Choroid plexus epithelial cell (primary cell): ENCODE measurements at regions not wholly inside any gene's neighbourhood (a gene's known extent, or its start where the extent isn't known, plus 50 kb on each side); places are given as distances from the start of the nearest gene placed in this dataset.

ENCODE experiments used
- DNase-seq: peaks from one replicate; pipeline ENCODE4 v3.0.0-alpha.2; 2010; ENCODE audit warnings: low read depth
- H3K4me3 ChIP-seq: 2 replicates; pipeline ENCODE4 v1.5.1; 2011; ENCODE audit warnings: low read depth, mild to moderate bottlenecking, control low read depth, low read length, moderate library complexity
- CTCF ChIP-seq: conservative IDR thresholded peaks from 2 replicates; pipeline ENCODE4 v1.5.1; 2011; ENCODE audit warnings: low read depth, mild to moderate bottlenecking, control low read depth, inconsistent platforms, low read length, moderate library complexity

- DNase-seq: no peak
- no peak overlapping the region for H3K4me3 ChIP-seq
- no peak for TF ChIP-seq CTCF
These were observed 178.9 kb upstream of the THRB start for GRCh38 chr3:24673596-24673995.

- no peak overlapping the region for H3K4me3 ChIP-seq
- peak; percentile 13 for DNase-seq
- no peak for TF ChIP-seq CTCF
These were observed 179.6 kb upstream of the THRB start for GRCh38 chr3:24674261-24674660.

GRCh38 chr3:24678021-24678420 is 183.4 kb upstream of the THRB start:
- H3K4me3 ChIP-seq: peak overlapping the region; percentile 23
- no peak for DNase-seq
- no peak for TF ChIP-seq CTCF

GRCh38 chr3:24678421-24678865 is 183.8 kb upstream of the THRB start:
- DNase-seq: peak; percentile 99
- peak overlapping the region; percentile 23 for H3K4me3 ChIP-seq
- TF ChIP-seq CTCF: no peak

- no peak overlapping the region for H3K4me3 ChIP-seq
- no peak for DNase-seq
- TF ChIP-seq CTCF: no peak
These were observed 184.8 kb upstream of the THRB start for GRCh38 chr3:24679429-24679828.

- peak; percentile 94 for TF ChIP-seq CTCF
- DNase-seq: peak; percentile 74
- H3K4me3 ChIP-seq: no peak overlapping the region
These were observed 185.7 kb upstream of the THRB start for GRCh38 chr3:24680214-24680967.

GRCh38 chr3:24682141-24682547 is 187.5 kb upstream of the THRB start:
- DNase-seq: peak; percentile 94
- TF ChIP-seq CTCF: no peak
- H3K4me3 ChIP-seq: no peak overlapping the region
